ENCODE measurements at regions not wholly inside any gene's neighbourhood (a gene's known extent, or its start where the extent isn't known, plus 50 kb on each side); places are given as distances from the start of the nearest gene placed in this dataset.
"Not testable (repeated sequence)": the region's sequence is repeated elsewhere in the genome, so short reads cannot be mapped to it uniquely, and the experiment has no call there.

GRCh38 chr10:3959370-3960325 is 174.6 kb upstream of the KLF6 start:
- DNase-seq (ENCODE audit: low read depth): no peak

GRCh38 chr10:3958472-3958996 is 173.5 kb upstream of the KLF6 start:
- no peak for DNase-seq (ENCODE audit: low read depth)

- no peak for DNase-seq (ENCODE audit: low read depth)
These were observed 171.1 kb upstream of the KLF6 start for GRCh38 chr10:3955955-3956617.

GRCh38 chr10:3955493-3955892 is 170.5 kb upstream of the KLF6 start:
- DNase-seq (ENCODE audit: low read depth): no peak

- no peak for DNase-seq (ENCODE audit: low read depth)
These were observed 169.6 kb upstream of the KLF6 start for GRCh38 chr10:3954615-3955014.

GRCh38 chr10:3954007-3954406 is 169.0 kb upstream of the KLF6 start:
- DNase-seq (ENCODE audit: low read depth): not testable (repeated sequence)

- no peak for DNase-seq (ENCODE audit: low read depth)
These were observed 167.0 kb upstream of the KLF6 start for GRCh38 chr10:3951993-3952392.

GRCh38 chr10:3950676-3951275 is 165.8 kb upstream of the KLF6 start:
- no peak for DNase-seq (ENCODE audit: low read depth)

- no peak for DNase-seq (ENCODE audit: low read depth)
These were observed 164.7 kb upstream of the KLF6 start for GRCh38 chr10:3949711-3950110.

- DNase-seq (ENCODE audit: low read depth): peak; percentile 57
These were observed 163.8 kb upstream of the KLF6 start for GRCh38 chr10:3948843-3949242.

- DNase-seq (ENCODE audit: low read depth): no peak
These were observed 161.5 kb upstream of the KLF6 start for GRCh38 chr10:3946234-3947229.

- no peak for DNase-seq (ENCODE audit: low read depth)
These were observed 160.0 kb upstream of the KLF6 start for GRCh38 chr10:3945026-3945425.

- no peak for DNase-seq (ENCODE audit: low read depth)
These were observed 159.6 kb upstream of the KLF6 start for GRCh38 chr10:3944591-3944990.

- no peak for DNase-seq (ENCODE audit: low read depth)
These were observed 158.8 kb upstream of the KLF6 start for GRCh38 chr10:3943695-3944257.

- DNase-seq (ENCODE audit: low read depth): no peak
These were observed 158.0 kb upstream of the KLF6 start for GRCh38 chr10:3942937-3943489.

- DNase-seq (ENCODE audit: low read depth): no peak
These were observed 156.7 kb upstream of the KLF6 start for GRCh38 chr10:3941676-3942075.

GRCh38 chr10:3936422-3937040 is 151.5 kb upstream of the KLF6 start:
- no peak for DNase-seq (ENCODE audit: low read depth)

- no peak for DNase-seq (ENCODE audit: low read depth)
These were observed 150.9 kb upstream of the KLF6 start for GRCh38 chr10:3935933-3936359.

GRCh38 chr10:3935141-3935540 is 150.1 kb upstream of the KLF6 start:
- DNase-seq (ENCODE audit: low read depth): peak; percentile 50

GRCh38 chr10:3933733-3934132 is 148.7 kb upstream of the KLF6 start:
- DNase-seq (ENCODE audit: low read depth): no peak
